CD14-positive monocyte (primary cell): ENCODE measurements at regions not wholly inside any gene's neighbourhood (a gene's known extent, or its start where the extent isn't known, plus 50 kb on each side); places are given as distances from the start of the nearest gene placed in this dataset.
"Not testable (repeated sequence)": the region's sequence is repeated elsewhere in the genome, so short reads cannot be mapped to it uniquely, and the experiment has no call there.

Source experiments
- DNase-seq, 3 donors: peaks; one replicate each; pipeline ENCODE4 v3.0.0-alpha.2; 2011 to 2022
- H2AFZ ChIP-seq: 2 replicates; pipeline ENCODE4 v1.6.0; 2012; ENCODE audit warnings: mild to moderate bottlenecking, low read depth, low read length, inconsistent platforms; ENCODE audit not compliant: insufficient read depth, poor library complexity, severe bottlenecking
- H3K27ac ChIP-seq, 2 donors: 1 replicate in 1 of 2; 2 replicates in 1 of 2; pipeline ENCODE4 v1.5.1; 2012 to 2013; ENCODE audit warnings: low read length in 2 of 2, control low read depth in 1 of 2, inconsistent platforms in 1 of 2, low read depth in 1 of 2, mild to moderate bottlenecking in 1 of 2
- H3K27me3 ChIP-seq, 2 donors: one replicate each; pipeline versions ENCODE4 v1.6.0 to v1.6.1; 2011 to 2013; ENCODE audit warnings: low read length in 2 of 2; ENCODE audit not compliant: control insufficient read depth in 2 of 2, insufficient read depth in 2 of 2
- H3K36me3 ChIP-seq, 2 donors: replicated peaks in 1 of 2; 1 replicate in 1 of 2; 2 replicates in 1 of 2; pipeline versions ENCODE4 v1.5.1 to v1.6.1; 2012 to 2013; ENCODE audit warnings: low read length in 2 of 2, control low read depth in 1 of 2, inconsistent platforms in 1 of 2, mild to moderate bottlenecking in 1 of 2; ENCODE audit not compliant: insufficient read depth in 2 of 2, control insufficient read depth in 1 of 2
- H3K4me1 ChIP-seq, 2 donors: 1 replicate in 1 of 2; 2 replicates in 1 of 2; pipeline versions ENCODE4 v1.5.1 to v1.6.1; 2012 to 2013; ENCODE audit warnings: low read length in 2 of 2, control low read depth in 1 of 2, inconsistent platforms in 1 of 2, mild to moderate bottlenecking in 1 of 2, moderate library complexity in 1 of 2; ENCODE audit not compliant: insufficient read depth in 2 of 2, control insufficient read depth in 1 of 2
- H3K4me2 ChIP-seq: replicated peaks from 2 replicates; pipeline ENCODE3; 2012; ENCODE audit warnings: low read length, moderate library complexity, mild to moderate bottlenecking; ENCODE audit not compliant: poor library complexity, severe bottlenecking; ENCODE audit errors: extremely low read depth
- H3K4me3 ChIP-seq, 3 experiments: fragments of 200-600 bp in 1 of 3; sonication (generic) in 1 of 3; replicated peaks in 1 of 3; 1 replicate in 2 of 3; 2 replicates in 1 of 3; pipeline ENCODE4 v1.5.1; 2011 to 2013; ENCODE audit warnings: low read length in 3 of 3, mild to moderate bottlenecking in 3 of 3, control low read depth in 2 of 3, low read depth in 2 of 3, inconsistent platforms in 1 of 3, moderate library complexity in 1 of 3
- H3K79me2 ChIP-seq: 2 replicates; pipeline ENCODE4 v1.6.0; 2012; ENCODE audit warnings: mild to moderate bottlenecking, control low read depth, inconsistent platforms, low read length, moderate library complexity; ENCODE audit not compliant: insufficient read depth
- H3K9ac ChIP-seq: 2 replicates; pipeline ENCODE4 v1.6.0; 2017; ENCODE audit warnings: low read length, mild to moderate bottlenecking; ENCODE audit not compliant: insufficient read depth, poor library complexity, severe bottlenecking
- H3K9me3 ChIP-seq, 2 donors: replicated peaks in 1 of 2; 1 replicate in 1 of 2; 2 replicates in 1 of 2; pipeline versions ENCODE4 v1.5.1 to v1.6.1; 2012 to 2013; ENCODE audit warnings: low read length in 2 of 2, control low read depth in 1 of 2; ENCODE audit not compliant: control insufficient read depth in 1 of 2, insufficient read depth in 1 of 2
- H4K20me1 ChIP-seq: 2 replicates; pipeline ENCODE4 v1.6.0; 2012; ENCODE audit warnings: mild to moderate bottlenecking, low read length, control low read depth, moderate library complexity; ENCODE audit not compliant: insufficient read depth
- H3K27ac Mint-ChIP-seq, 7 donors: one replicate each; pipeline ENCODE4 v1.8.0; 2020; ENCODE audit warnings: mild to moderate bottlenecking in 7 of 7, mixed read lengths in 7 of 7, moderate library complexity in 6 of 7, inconsistent platforms in 2 of 7
- H3K27me3 Mint-ChIP-seq, 3 donors: one replicate each; pipeline ENCODE4 v1.8.0; 2021 to 2022; ENCODE audit warnings: low read depth in 3 of 3, mild to moderate bottlenecking in 3 of 3, mixed read lengths in 3 of 3, moderate library complexity in 3 of 3, inconsistent platforms in 1 of 3
- H3K36me3 Mint-ChIP-seq, 2 donors: one replicate each; pipeline ENCODE4 v1.8.0; 2020; ENCODE audit warnings: mixed read lengths in 2 of 2, inconsistent platforms in 1 of 2, mild to moderate bottlenecking in 1 of 2
- H3K4me1 Mint-ChIP-seq: one replicate; pipeline ENCODE4 v1.8.0; 2020; ENCODE audit warnings: mild to moderate bottlenecking, mixed read lengths
- H3K4me3 Mint-ChIP-seq, 2 donors: one replicate each; pipeline ENCODE4 v1.8.0; 2020; ENCODE audit warnings: mild to moderate bottlenecking in 2 of 2, mixed read lengths in 2 of 2, moderate library complexity in 1 of 2
- H3K9me3 Mint-ChIP-seq, 7 donors: one replicate each; pipeline ENCODE4 v1.8.0; 2020 to 2022; ENCODE audit warnings: mixed read lengths in 7 of 7, mild to moderate bottlenecking in 6 of 7, moderate library complexity in 6 of 7, inconsistent platforms in 2 of 7
- CTCF ChIP-seq: fragments of 200-600 bp; IDR thresholded peaks from one replicate; pipeline ENCODE4 v1.8.0; 2022; ENCODE audit warnings: antibody characterized with exemption, mild to moderate bottlenecking
- WGBS: methylation state at CpG from one replicate; pipeline ENCODE4 v1.1.5; 2013; ENCODE audit warnings: missing lambda C conversion rate; ENCODE audit not compliant: insufficient coverage; 5-methylcytosine and 5-hydroxymethylcytosine counted together
- intact Hi-C, 2 donors: fragments of 100-400 bp; cut with micrococcal nuclease; formaldehyde crosslinking; loops; one replicate each; pipeline versions ENCODE4 v1.15.0 to v1.15.1; 2023

GRCh38 chr11:39628311-39628710 is 1831.1 kb downstream of the LRRC4C start:
- Mint-ChIP-seq H3K27me3 (no peaks in the 10 kb centered on the region), H3K27ac (no peak overlapping the region), H3K4me3 (no peak overlapping the region), H3K36me3 (no peaks in the 10 kb centered on the region), H3K4me1 (no peaks in the 10 kb centered on the region), H3K9me3 (no peaks in the 10 kb centered on the region)
- TF ChIP-seq CTCF, result no peak
- H2AFZ ChIP-seq, result no peak overlapping the region
- H3K9me3 ChIP-seq, result no peaks in the 10 kb centered on the region
- H3K36me3 ChIP-seq, result no peaks in the 10 kb centered on the region
- H4K20me1 ChIP-seq, result no peaks in the 10 kb centered on the region
- no peak for DNase-seq
- no peak overlapping the region for H3K9ac ChIP-seq
- H3K4me1 ChIP-seq, result no peaks in the 10 kb centered on the region
- no peaks in the 10 kb centered on the region for H3K27me3 ChIP-seq
- H3K27ac ChIP-seq, result no peak overlapping the region
- no peaks in the 10 kb centered on the region for H3K79me2 ChIP-seq
- intact Hi-C loops, result no loop called here
- H3K4me3 ChIP-seq, result no peak overlapping the region
- no peak overlapping the region for H3K4me2 ChIP-seq
- no CpG with 5 or more reads among the region's 2 CpGs for WGBS

GRCh38 chr11:39620309-39620708 is 1839.1 kb downstream of the LRRC4C start:
- H3K4me3 ChIP-seq, H3K36me3 ChIP-seq, H3K9me3 Mint-ChIP-seq, H3K27me3 ChIP-seq, H3K27ac ChIP-seq, H2AFZ ChIP-seq, H3K9ac ChIP-seq, H3K4me2 ChIP-seq, H3K79me2 ChIP-seq, H3K36me3 Mint-ChIP-seq, H3K4me1 ChIP-seq, H3K4me3 Mint-ChIP-seq, H3K27ac Mint-ChIP-seq, DNase-seq, intact Hi-C loops, H3K4me1 Mint-ChIP-seq, H4K20me1 ChIP-seq, H3K27me3 Mint-ChIP-seq, H3K9me3 ChIP-seq: not testable (repeated sequence)
- WGBS, result no CpG with 5 or more reads among the region's 3 CpGs
